Naive thymus-derived CD4-positive, alpha-beta T cell (primary cell): ENCODE measurements at regions not wholly inside any gene's neighbourhood (a gene's known extent, or its start where the extent isn't known, plus 50 kb on each side); places are given as distances from the start of the nearest gene placed in this dataset.

ENCODE experiments used
- ATAC-seq: fragments of 150-1000 bp; cut with Tn5 transposase; 2 replicates; pipeline ENCODE4 v1.10.0; 2021; ENCODE audit warnings: mild to moderate bottlenecking, moderate library complexity
- CTCF ChIA-PET: fragments of 350-600 bp; sonication (Branson Sonifier 250); formaldehyde crosslinking; loops from one replicate; lab custom pipeline; 2021; ENCODE audit warnings: antibody characterized with exemption; lab: Charles Lee
- POLR2A ChIA-PET: fragments of 350-600 bp; sonication (Branson Sonifier 250); formaldehyde crosslinking; loops from one replicate; lab custom pipeline; 2021; ENCODE audit warnings: antibody characterized with exemption, inconsistent platforms; lab: Charles Lee
- DNase-seq, 9 donors: peaks; one replicate each; pipeline versions ENCODE4 v3.0.0 to v3.0.0-alpha.2; 2020 to 2022; ENCODE audit warnings: mixed read lengths in 1 of 9
- H3K27ac ChIP-seq: one replicate; pipeline ENCODE4 v1.7.0; 2013; ENCODE audit warnings: mild to moderate bottlenecking, low read depth, low read length, moderate library complexity
- H3K27me3 ChIP-seq, 2 donors: one replicate each; pipeline ENCODE4 v1.7.0; 2013; ENCODE audit warnings: low read length in 2 of 2, mild to moderate bottlenecking in 2 of 2, moderate library complexity in 2 of 2; ENCODE audit not compliant: control insufficient read depth in 2 of 2, insufficient read depth in 2 of 2
- H3K36me3 ChIP-seq, 3 experiments: 1 replicate in 2 of 3; 2 replicates in 1 of 3; pipeline ENCODE4 v1.7.0; 2013; ENCODE audit warnings: low read length in 3 of 3, mild to moderate bottlenecking in 3 of 3, moderate library complexity in 1 of 3; ENCODE audit not compliant: insufficient read depth in 3 of 3, control insufficient read depth in 2 of 3
- H3K4me1 ChIP-seq, 2 donors: one replicate each; pipeline ENCODE4 v1.7.0; 2013; ENCODE audit warnings: low read length in 2 of 2, mild to moderate bottlenecking in 2 of 2, moderate library complexity in 1 of 2; ENCODE audit not compliant: control insufficient read depth in 2 of 2, insufficient read depth in 2 of 2
- H3K4me3 ChIP-seq: 2 replicates; pipeline ENCODE4 v1.7.0; 2013; ENCODE audit warnings: mild to moderate bottlenecking, low read length
- H3K9me3 ChIP-seq, 3 experiments: 1 replicate in 2 of 3; 2 replicates in 1 of 3; pipeline ENCODE4 v1.7.0; 2013; ENCODE audit warnings: low read length in 3 of 3; ENCODE audit not compliant: control insufficient read depth in 2 of 3
- H3K27ac Mint-ChIP-seq, 9 donors: one replicate each; pipeline ENCODE4 v1.8.0; 2020 to 2022; ENCODE audit warnings: mixed read lengths in 9 of 9, mild to moderate bottlenecking in 8 of 9, moderate library complexity in 5 of 9, inconsistent platforms in 2 of 9
- H3K27me3 Mint-ChIP-seq, 5 donors: one replicate each; pipeline ENCODE4 v1.8.0; 2021 to 2022; ENCODE audit warnings: mixed read lengths in 5 of 5, mild to moderate bottlenecking in 1 of 5
- H3K36me3 Mint-ChIP-seq, 5 donors: one replicate each; pipeline ENCODE4 v1.8.0; 2020 to 2022; ENCODE audit warnings: mixed read lengths in 5 of 5, mild to moderate bottlenecking in 3 of 5, inconsistent platforms in 1 of 5
- H3K4me1 Mint-ChIP-seq, 7 donors: one replicate each; pipeline ENCODE4 v1.8.0; 2020 to 2022; ENCODE audit warnings: mixed read lengths in 7 of 7, mild to moderate bottlenecking in 3 of 7, inconsistent platforms in 1 of 7
- H3K4me3 Mint-ChIP-seq, 10 donors: one replicate each; pipeline ENCODE4 v1.8.0; 2020 to 2022; ENCODE audit warnings: mild to moderate bottlenecking in 10 of 10, mixed read lengths in 10 of 10, moderate library complexity in 6 of 10, inconsistent platforms in 2 of 10
- H3K9me3 Mint-ChIP-seq, 11 donors: one replicate each; pipeline ENCODE4 v1.8.0; 2020 to 2022; ENCODE audit warnings: mixed read lengths in 11 of 11, mild to moderate bottlenecking in 4 of 11, inconsistent platforms in 1 of 11, moderate library complexity in 1 of 11
- intact Hi-C, 2 donors: fragments of 100-400 bp; cut with micrococcal nuclease; formaldehyde crosslinking; loops; one replicate each; pipeline ENCODE4 v1.15.1; 2023

DNA sequence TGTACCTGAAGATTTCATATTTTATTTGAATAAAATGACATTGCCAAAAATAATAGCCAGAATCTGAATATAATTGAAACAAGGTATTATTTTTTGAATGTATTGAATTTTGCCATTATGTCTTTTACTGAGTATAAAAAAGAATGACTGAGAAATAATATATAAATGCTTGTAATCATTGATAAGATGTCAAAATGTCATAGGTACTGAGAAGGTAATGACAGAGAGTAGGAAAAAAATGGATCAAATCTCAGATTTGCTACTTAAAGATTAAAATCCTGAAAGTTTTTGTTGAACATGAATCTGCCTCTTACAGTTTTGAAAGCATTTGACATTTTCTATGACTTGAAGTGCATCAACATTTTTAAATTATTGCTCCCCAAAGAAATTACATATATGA, 1069.9 kb upstream of the ADGRL4 start:
- no peak overlapping the region for H3K4me3 Mint-ChIP-seq
- ChIA-PET POLR2A (no interaction called here), CTCF (no interaction called here)
- no peaks in the 10 kb centered on the region for H3K9me3 ChIP-seq
- H3K36me3 ChIP-seq: no peaks in the 10 kb centered on the region
- ATAC-seq: no peak
- H3K36me3 Mint-ChIP-seq: no peaks in the 10 kb centered on the region
- H3K27ac ChIP-seq: no peak overlapping the region
- no peaks in the 10 kb centered on the region for H3K4me1 ChIP-seq
- no peaks in the 10 kb centered on the region for H3K27me3 ChIP-seq
- no peak overlapping the region for H3K27ac Mint-ChIP-seq
- no peaks in the 10 kb centered on the region for H3K27me3 Mint-ChIP-seq
- intact Hi-C loops: no loop called here
- no peak overlapping the region for H3K4me3 ChIP-seq
- peaks cover 0 to 9% (median 5%) of the 10 kb centered on the region in 11 donors for H3K9me3 Mint-ChIP-seq
- no peak for DNase-seq
- H3K4me1 Mint-ChIP-seq: no peaks in the 10 kb centered on the region

- Histone ChIP-seq H3K9me3 (no peaks in the 10 kb centered on the region), H3K36me3 (no peaks in the 10 kb centered on the region), H3K4me3 (no peak overlapping the region), H3K27me3 (no peaks in the 10 kb centered on the region), H3K27ac (no peak overlapping the region), H3K4me1 (no peaks in the 10 kb centered on the region)
- ChIA-PET POLR2A (no interaction called here), CTCF (no interaction called here)
- ATAC-seq (no peak), DNase-seq (no peak)
- intact Hi-C loops: no loop called here
- Mint-ChIP-seq H3K27me3 (no peaks in the 10 kb centered on the region), H3K36me3 (no peaks in the 10 kb centered on the region), H3K9me3 (peaks cover 0 to 8% (median 4%) of the 10 kb centered on the region in 11 donors), H3K4me3 (no peak overlapping the region), H3K4me1 (no peaks in the 10 kb centered on the region), H3K27ac (no peak overlapping the region)
Observed at GRCh38 chr1:80075351-80075750, 1068.8 kb upstream of the ADGRL4 start.

GRCh38 chr1:80072563-80072962, 1066.0 kb upstream of the ADGRL4 start:
- ATAC-seq (no peak), DNase-seq (no peak)
- POLR2A ChIA-PET: no interaction called here
- Mint-ChIP-seq H3K9me3 (peaks cover 0 to 8% (median 3%) of the 10 kb centered on the region in 11 donors), H3K36me3 (no peaks in the 10 kb centered on the region), H3K27ac (no peak overlapping the region), H3K4me1 (no peaks in the 10 kb centered on the region), H3K27me3 (no peaks in the 10 kb centered on the region), H3K4me3 (no peak overlapping the region)
- no peak overlapping the region for H3K27ac ChIP-seq
- intact Hi-C loops: no loop called here
- H3K4me3 ChIP-seq: no peak overlapping the region
- no peaks in the 10 kb centered on the region for H3K9me3 ChIP-seq
- CTCF ChIA-PET: no interaction called here
- H3K27me3 ChIP-seq: no peaks in the 10 kb centered on the region
- no peaks in the 10 kb centered on the region for H3K4me1 ChIP-seq
- H3K36me3 ChIP-seq: no peaks in the 10 kb centered on the region

DNA sequence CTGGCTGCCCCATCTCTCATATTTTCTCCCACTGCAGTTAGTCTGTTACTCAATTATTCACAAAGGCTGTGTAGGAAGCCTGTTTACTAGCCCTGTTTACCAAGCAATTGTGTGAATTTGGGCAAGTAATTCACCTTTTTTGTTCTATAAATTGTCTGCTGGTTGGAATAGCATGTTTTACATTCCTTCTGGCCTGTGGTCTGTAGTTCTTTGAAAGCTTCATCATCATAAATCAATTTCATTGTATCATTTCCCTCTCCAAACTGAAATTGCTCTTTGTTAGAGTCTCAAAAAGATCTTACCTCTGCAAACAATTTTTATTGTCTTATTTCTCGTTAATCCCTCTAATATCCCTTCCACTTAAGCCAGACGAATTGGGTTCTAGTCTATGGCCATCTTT, 1059.5 kb upstream of the ADGRL4 start:
- no peaks in the 10 kb centered on the region for H3K36me3 ChIP-seq
- no peaks in the 10 kb centered on the region for H3K27me3 Mint-ChIP-seq
- ChIA-PET CTCF (no interaction called here), POLR2A (no interaction called here)
- intact Hi-C loops: no loop called here
- H3K36me3 Mint-ChIP-seq: no peaks in the 10 kb centered on the region
- no peaks in the 10 kb centered on the region for H3K4me1 ChIP-seq
- no peak overlapping the region for H3K4me3 Mint-ChIP-seq
- H3K4me1 Mint-ChIP-seq: no peaks in the 10 kb centered on the region
- no peak for ATAC-seq
- no peaks in the 10 kb centered on the region for H3K27me3 ChIP-seq
- no peak overlapping the region for H3K4me3 ChIP-seq
- H3K27ac ChIP-seq: no peak overlapping the region
- no peaks in the 10 kb centered on the region for H3K9me3 ChIP-seq
- DNase-seq: no peak
- no peak overlapping the region for H3K27ac Mint-ChIP-seq
- peaks cover 0 to 7% (median 2%) of the 10 kb centered on the region in 11 donors for H3K9me3 Mint-ChIP-seq

DNA sequence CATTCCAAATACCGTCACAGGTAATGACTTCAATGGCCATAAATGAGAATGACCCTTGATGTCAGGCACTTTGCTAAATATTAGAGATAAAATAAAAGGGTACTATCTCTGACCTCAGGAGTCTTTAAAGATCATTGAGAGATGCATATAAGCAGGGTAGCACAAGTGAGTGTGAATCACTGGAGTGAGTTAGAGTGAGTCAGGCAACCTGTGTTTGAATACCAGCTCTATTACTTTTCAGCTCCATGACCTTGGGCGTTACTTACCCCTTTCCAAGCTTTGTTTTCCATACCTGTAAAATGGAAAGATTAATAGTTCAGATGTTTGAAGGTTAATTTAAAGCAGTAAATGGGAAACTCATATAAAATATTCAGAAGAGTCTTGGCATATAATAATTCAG, 1058.0 kb upstream of the ADGRL4 start:
- intact Hi-C loops: no loop called here
- ChIA-PET CTCF (no interaction called here), POLR2A (no interaction called here)
- Mint-ChIP-seq H3K27ac (no peak overlapping the region), H3K36me3 (no peaks in the 10 kb centered on the region), H3K9me3 (peaks cover 0 to 7% (median 4%) of the 10 kb centered on the region in 11 donors), H3K4me3 (no peak overlapping the region), H3K4me1 (no peaks in the 10 kb centered on the region), H3K27me3 (no peaks in the 10 kb centered on the region)
- Histone ChIP-seq H3K36me3 (no peaks in the 10 kb centered on the region), H3K27ac (no peak overlapping the region), H3K9me3 (no peaks in the 10 kb centered on the region), H3K27me3 (no peaks in the 10 kb centered on the region), H3K4me1 (no peaks in the 10 kb centered on the region), H3K4me3 (no peak overlapping the region)
- ATAC-seq: no peak
- DNase-seq: no peak

DNA sequence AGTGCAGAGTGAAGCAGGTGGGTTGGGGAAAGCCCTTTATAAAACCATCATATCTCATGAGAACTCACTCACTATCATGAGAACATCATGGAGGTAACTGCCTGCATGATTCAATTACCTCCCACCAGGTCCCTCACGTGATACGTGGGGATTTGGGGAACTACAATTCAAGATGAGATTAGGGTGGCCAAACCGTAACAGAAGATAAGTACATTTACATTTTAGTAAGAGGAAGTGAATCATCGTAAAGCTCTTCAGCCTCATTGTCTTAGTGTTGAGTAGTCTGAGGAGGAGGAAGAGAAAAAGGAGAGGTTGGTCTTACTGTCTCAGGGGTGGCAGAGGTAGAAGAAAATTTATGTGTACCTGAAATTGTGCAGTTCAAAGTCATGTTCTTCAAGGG, 1053.4 kb upstream of the ADGRL4 start:
- intact Hi-C loops: no loop called here
- DNase-seq (no peak), ATAC-seq (no peak)
- Mint-ChIP-seq H3K4me1 (no peaks in the 10 kb centered on the region), H3K27me3 (no peaks in the 10 kb centered on the region), H3K9me3 (peaks cover 0 to 5% (median 0%) of the 10 kb centered on the region in 11 donors), H3K27ac (no peak overlapping the region), H3K36me3 (no peaks in the 10 kb centered on the region), H3K4me3 (no peak overlapping the region)
- H3K9me3 ChIP-seq: no peaks in the 10 kb centered on the region
- no peak overlapping the region for H3K27ac ChIP-seq
- no peaks in the 10 kb centered on the region for H3K36me3 ChIP-seq
- H3K27me3 ChIP-seq: no peaks in the 10 kb centered on the region
- ChIA-PET POLR2A (no interaction called here), CTCF (no interaction called here)
- no peaks in the 10 kb centered on the region for H3K4me1 ChIP-seq
- no peak overlapping the region for H3K4me3 ChIP-seq

DNA sequence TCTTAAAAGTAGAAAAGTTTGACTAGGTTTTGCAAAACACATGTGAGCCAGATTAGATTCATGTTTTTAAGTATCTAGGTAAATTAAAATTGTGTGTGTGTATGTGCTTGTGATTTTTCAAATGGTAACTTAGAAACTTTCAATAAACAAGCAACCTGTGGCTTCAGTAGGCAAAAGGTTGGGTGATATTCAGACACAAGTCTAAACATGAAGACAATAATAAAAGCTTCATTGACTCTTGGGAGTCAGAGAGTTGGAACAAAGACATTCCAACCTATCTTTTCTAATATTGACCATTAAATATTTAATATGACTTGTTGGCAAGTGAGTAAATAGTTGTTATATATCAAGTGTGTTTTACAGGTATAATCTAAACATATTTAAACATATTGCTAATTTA, 1049.6 kb upstream of the ADGRL4 start:
- ChIA-PET CTCF (no interaction called here), POLR2A (no interaction called here)
- DNase-seq (no peak), ATAC-seq (no peak)
- Mint-ChIP-seq H3K27me3 (no peaks in the 10 kb centered on the region), H3K36me3 (no peaks in the 10 kb centered on the region), H3K27ac (no peak overlapping the region), H3K9me3 (peaks cover 0 to 18% (median 2%) of the 10 kb centered on the region in 11 donors), H3K4me3 (no peak overlapping the region), H3K4me1 (no peaks in the 10 kb centered on the region)
- Histone ChIP-seq H3K27ac (no peak overlapping the region), H3K4me3 (no peak overlapping the region), H3K36me3 (no peaks in the 10 kb centered on the region), H3K9me3 (peaks cover 0 to 4% (median 0%) of the 10 kb centered on the region in 3 experiments), H3K4me1 (no peaks in the 10 kb centered on the region), H3K27me3 (no peaks in the 10 kb centered on the region)
- intact Hi-C loops: no loop called here
